ENCODE measurements at regions not wholly inside any gene's neighbourhood (a gene's known extent, or its start where the extent isn't known, plus 50 kb on each side); places are given as distances from the start of the nearest gene placed in this dataset.

DNA sequence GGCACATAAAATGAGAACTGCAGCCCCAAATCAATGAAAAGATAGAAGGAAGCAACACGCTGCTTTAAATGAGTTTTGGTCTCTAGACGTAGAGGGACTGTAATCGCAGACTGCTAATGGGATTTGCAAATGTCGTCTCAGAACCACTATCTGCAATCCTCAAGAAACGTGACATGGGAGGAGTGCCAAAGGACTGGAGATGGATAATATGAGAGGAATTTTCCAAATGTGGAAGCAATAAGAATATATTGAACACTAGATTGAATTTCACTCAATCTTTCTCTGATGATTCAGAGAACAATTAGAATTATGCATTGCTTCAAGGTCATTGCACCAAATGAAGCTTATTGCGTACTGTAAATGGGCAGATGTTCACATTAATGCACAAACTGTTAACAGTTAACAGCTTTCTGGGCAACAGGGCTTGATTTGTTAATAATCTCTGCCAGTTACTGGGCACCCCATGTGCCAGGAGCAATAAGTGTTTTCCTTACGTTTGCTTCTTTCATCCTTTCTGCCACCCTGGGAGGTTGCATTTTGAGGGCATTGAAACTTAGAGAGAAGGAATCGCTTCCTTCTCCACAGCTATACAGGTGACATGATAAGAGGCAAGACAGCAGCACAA, 62.8 kb upstream of the WASF3 start:
- TF ChIP-seq, protein P1, sequence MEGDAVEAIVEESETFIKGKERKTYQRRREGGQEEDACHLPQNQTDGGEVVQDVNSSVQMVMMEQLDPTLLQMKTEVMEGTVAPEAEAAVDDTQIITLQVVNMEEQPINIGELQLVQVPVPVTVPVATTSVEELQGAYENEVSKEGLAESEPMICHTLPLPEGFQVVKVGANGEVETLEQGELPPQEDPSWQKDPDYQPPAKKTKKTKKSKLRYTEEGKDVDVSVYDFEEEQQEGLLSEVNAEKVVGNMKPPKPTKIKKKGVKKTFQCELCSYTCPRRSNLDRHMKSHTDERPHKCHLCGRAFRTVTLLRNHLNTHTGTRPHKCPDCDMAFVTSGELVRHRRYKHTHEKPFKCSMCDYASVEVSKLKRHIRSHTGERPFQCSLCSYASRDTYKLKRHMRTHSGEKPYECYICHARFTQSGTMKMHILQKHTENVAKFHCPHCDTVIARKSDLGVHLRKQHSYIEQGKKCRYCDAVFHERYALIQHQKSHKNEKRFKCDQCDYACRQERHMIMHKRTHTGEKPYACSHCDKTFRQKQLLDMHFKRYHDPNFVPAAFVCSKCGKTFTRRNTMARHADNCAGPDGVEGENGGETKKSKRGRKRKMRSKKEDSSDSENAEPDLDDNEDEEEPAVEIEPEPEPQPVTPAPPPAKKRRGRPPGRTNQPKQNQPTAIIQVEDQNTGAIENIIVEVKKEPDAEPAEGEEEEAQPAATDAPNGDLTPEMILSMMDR (IDR thresholded peaks at IDR 0.05): no peak
- TF ChIP-seq POLR2A (IDR thresholded peaks at IDR 0.05): no peak

Data from gastroesophageal sphincter (tissue), 3 donors.